Astrocyte of the cerebellum (primary cell): ENCODE measurements at regions not wholly inside any gene's neighbourhood (a gene's known extent, or its start where the extent isn't known, plus 50 kb on each side); places are given as distances from the start of the nearest gene placed in this dataset.
A peak's percentile ranks its signal among the peaks of the same experiment; 100 is the strongest.

Source experiments
- DNase-seq: peaks from one replicate; pipeline ENCODE4 v3.0.0-alpha.2; 2011; ENCODE audit warnings: low read depth
- H3K4me3 ChIP-seq: 2 replicates; pipeline ENCODE4 v1.5.1; 2011; ENCODE audit warnings: mild to moderate bottlenecking, low read depth, low read length, moderate library complexity
- CTCF ChIP-seq: IDR thresholded peaks from 2 replicates; pipeline ENCODE4 v1.5.1; 2012; ENCODE audit warnings: low read length, low read depth, moderate library complexity, mild to moderate bottlenecking; ENCODE audit errors: missing control alignments
- in situ Hi-C: cut with HindIII; loops from 2 replicates; pipeline ENCODE4 v1.10.0; 2017; ENCODE audit warnings: low sequenced_read_pairs

- in situ Hi-C loops = no loop called here
- no peak overlapping the region for H3K4me3 ChIP-seq
- TF ChIP-seq CTCF = no peak
- no peak for DNase-seq
Observed at GRCh38 chr6:90411292-90411781, 114.7 kb upstream of the BACH2 start.

GRCh38 chr6:90409700-90410099 lies 113.1 kb upstream of the BACH2 start:
- H3K4me3 ChIP-seq = no peak overlapping the region
- TF ChIP-seq CTCF = no peak
- in situ Hi-C loops = no loop called here
- no peak for DNase-seq

- DNase-seq = no peak
- in situ Hi-C loops = no loop called here
- no peak overlapping the region for H3K4me3 ChIP-seq
- TF ChIP-seq CTCF = no peak
Observed at GRCh38 chr6:90406957-90407356, 110.3 kb upstream of the BACH2 start.

- no peak overlapping the region for H3K4me3 ChIP-seq
- peak; percentile 74 for DNase-seq
- no peak for TF ChIP-seq CTCF
- in situ Hi-C loops = no loop called here
Observed at GRCh38 chr6:90406142-90406794, 109.6 kb upstream of the BACH2 start.

GRCh38 chr6:90403489-90404381 lies 107.1 kb upstream of the BACH2 start:
- DNase-seq = peak; percentile 70
- H3K4me3 ChIP-seq = no peak overlapping the region
- in situ Hi-C loops = no loop called here
- TF ChIP-seq CTCF = peak; percentile 3

GRCh38 chr6:90402831-90403192 lies 106.2 kb upstream of the BACH2 start:
- TF ChIP-seq CTCF = no peak
- DNase-seq = no peak
- in situ Hi-C loops = no loop called here
- no peak overlapping the region for H3K4me3 ChIP-seq
